Adrenal gland (tissue), 9 donors: ENCODE measurements at regions not wholly inside any gene's neighbourhood (a gene's known extent, or its start where the extent isn't known, plus 50 kb on each side); places are given as distances from the start of the nearest gene placed in this dataset.

Experiments used
- DNase-seq, 7 donors: peaks; one replicate each; pipeline ENCODE4 v3.0.0-alpha.2; 2019 to 2020
- H3K27ac ChIP-seq, 5 donors: fragments of 200-600 bp; sonication (generic) in 4 of 5; 1 replicate in 3 of 5; 2 replicates in 2 of 5; pipeline versions ENCODE4 v1.5.1 to v1.8.0; 2016 to 2020; ENCODE audit warnings: mild to moderate bottlenecking in 1 of 5
- H3K27me3 ChIP-seq: fragments of 200-600 bp; 2 replicates; pipeline ENCODE4 v1.8.0; 2021
- H3K36me3 ChIP-seq, 2 donors: fragments of 200-600 bp; replicated peaks in 1 of 2; 1 replicate in 1 of 2; 2 replicates in 1 of 2; pipeline versions ENCODE4 v1.5.1 to v1.8.0; 2018 to 2022
- H3K4me1 ChIP-seq, 2 donors: fragments of 200-600 bp; replicated peaks in 1 of 2; 1 replicate in 1 of 2; 2 replicates in 1 of 2; pipeline versions ENCODE4 v1.5.1 to v1.8.0; 2018 to 2021
- H3K4me3 ChIP-seq, 4 donors: fragments of 200-600 bp; sonication (generic) in 3 of 4; one replicate each; pipeline ENCODE4 v1.5.1; 2016 to 2018
- H3K9me3 ChIP-seq, 3 donors: fragments of 200-600 bp; sonication (generic) in 1 of 3; replicated peaks in 1 of 3; 1 replicate in 2 of 3; 2 replicates in 1 of 3; pipeline versions ENCODE4 v1.5.1 to v1.8.0; 2016 to 2021
- CTCF ChIP-seq, 6 experiments: fragments of 450-650 bp in 4 of 6; fragments of 200-600 bp in 2 of 6; sonication (generic) in 1 of 6; IDR thresholded peaks; 1 replicate in 5 of 6; 2 replicates in 1 of 6; pipeline versions ENCODE4 v1.5.1 to v1.8.0; 2016 to 2021; ENCODE audit warnings: antibody characterized with exemption in 6 of 6, mild to moderate bottlenecking in 2 of 6, moderate library complexity in 1 of 6
- POLR2A ChIP-seq, 2 donors: fragments of 450-650 bp; IDR thresholded peaks; one replicate each; pipeline ENCODE4 v1.6.1; 2017; ENCODE audit warnings: antibody characterized with exemption in 2 of 2, mild to moderate bottlenecking in 2 of 2, moderate library complexity in 1 of 2
- WGBS, 4 donors: extraction: QIAGEN DNeasy Blood & Tissue Kit in 2 of 4; methylation state at CpG; one replicate each; pipeline versions ENCODE4 v1.1.5 to v1.1.7; 2013 to 2017; 5-methylcytosine and 5-hydroxymethylcytosine counted together
- intact Hi-C, 2 donors: fragments of 100-400 bp; cut with DNase I; formaldehyde crosslinking; loops; one replicate each; pipeline versions ENCODE4 v1.14.1 to v1.15.0; 2022 to 2023
- donor health status: healthy with polysubstance abuse.
- donor health status: Bipolar disorder and iron deficiency.
- donor health status: DM: yes; HTN: yes; CAD: no.
- donor health status: DM: no; HTN: no; CAD: no.
- donor health status: DM: no; HTN: no; CAD: no.

- no peak for TF ChIP-seq POLR2A (IDR thresholded peaks at IDR 0.05)
- TF ChIP-seq CTCF (IDR thresholded peaks at IDR 0.05): no peak
- WGBS, 4 donors: 33 to 53% (median 50%) methylated on average over 1 of the region's 1 CpG
- intact Hi-C loops: no loop called here
- Histone ChIP-seq H3K27me3 (no peaks in the 10 kb centered on the region), H3K9me3 (no peaks in the 10 kb centered on the region), H3K27ac (no peak overlapping the region), H3K36me3 (no peaks in the 10 kb centered on the region), H3K4me3 (no peak overlapping the region), H3K4me1 (no peaks in the 10 kb centered on the region)
- no peak for DNase-seq
These were observed 1325.0 kb upstream of the GOT2 start for GRCh38 chr16:60059141-60059540.

- DNase-seq: no peak
- Histone ChIP-seq H3K4me3 (no peak overlapping the region), H3K27me3 (no peaks in the 10 kb centered on the region), H3K36me3 (no peaks in the 10 kb centered on the region), H3K4me1 (no peaks in the 10 kb centered on the region), H3K27ac (no peak overlapping the region), H3K9me3 (no peaks in the 10 kb centered on the region)
- intact Hi-C loops: no loop called here
- 59 to 97% (median 78%) methylated on average over 1 of the region's 1 CpG for WGBS, 4 donors
- TF ChIP-seq CTCF (IDR thresholded peaks at IDR 0.05) (no peak), POLR2A (IDR thresholded peaks at IDR 0.05) (no peak)
These were observed 1307.6 kb upstream of the GOT2 start for GRCh38 chr16:60041671-60042070.

GRCh38 chr16:60031740-60032139, 1297.6 kb upstream of the GOT2 start:
- no peak overlapping the region for H3K4me3 ChIP-seq
- H3K27ac ChIP-seq: no peak overlapping the region
- no peak for DNase-seq
- no peaks in the 10 kb centered on the region for H3K27me3 ChIP-seq
- TF ChIP-seq POLR2A (IDR thresholded peaks at IDR 0.05): no peak
- no peak for TF ChIP-seq CTCF (IDR thresholded peaks at IDR 0.05)
- H3K9me3 ChIP-seq: no peaks in the 10 kb centered on the region
- intact Hi-C loops: no loop called here
- WGBS, 4 donors: 53 to 83% (median 69%) methylated on average over 1 of the region's 1 CpG
- no peaks in the 10 kb centered on the region for H3K4me1 ChIP-seq
- H3K36me3 ChIP-seq: no peaks in the 10 kb centered on the region

- H3K27ac ChIP-seq: no peak overlapping the region
- no peaks in the 10 kb centered on the region for H3K4me1 ChIP-seq
- H3K36me3 ChIP-seq: no peaks in the 10 kb centered on the region
- TF ChIP-seq POLR2A (IDR thresholded peaks at IDR 0.05): no peak
- no peak for TF ChIP-seq CTCF (IDR thresholded peaks at IDR 0.05)
- H3K27me3 ChIP-seq: no peaks in the 10 kb centered on the region
- intact Hi-C loops: no loop called here
- no peaks in the 10 kb centered on the region for H3K9me3 ChIP-seq
- no peak for DNase-seq
- H3K4me3 ChIP-seq: no peak overlapping the region
These were observed 1293.2 kb upstream of the GOT2 start for GRCh38 chr16:60027351-60027750.
